Panc1 (cell line): ENCODE measurements at regions not wholly inside any gene's neighbourhood (a gene's known extent, or its start where the extent isn't known, plus 50 kb on each side); places are given as distances from the start of the nearest gene placed in this dataset.

Experiments
- ATAC-seq: fragments of 200-7000 bp; cut with Tn5 transposase; 2 replicates; pipeline ENCODE4 v1.9.1; 2020; ENCODE audit warnings: mild to moderate bottlenecking, moderate library complexity
- BruUV-seq: library from RNA; stranded (reverse); fragments of 400-500 nt; replicated peaks from 2 replicates; lab custom pipeline; 2021; lab: Mats Ljungman, UMichigan
- CTCF ChIA-PET: fragments of 300-600 bp; sonication (Branson Sonifier 250); formaldehyde crosslinking; loops from one replicate; lab custom pipeline; 2022; ENCODE audit warnings: antibody characterized with exemption; lab: Charles Lee
- POLR2A ChIA-PET: fragments of 300-600 bp; sonication (Branson Sonifier 250); formaldehyde crosslinking; loops from one replicate; lab custom pipeline; 2022; ENCODE audit warnings: antibody characterized with exemption; lab: Charles Lee
- DNase-seq: peaks from one replicate; pipeline ENCODE4 v3.0.0-alpha.2; 2010; ENCODE audit warnings: low read depth, low spot score
- H3K27ac ChIP-seq: 2 replicates; pipeline ENCODE4 v1.5.1; 2011; ENCODE audit warnings: mild to moderate bottlenecking, low read length, inconsistent platforms
- H3K27me3 ChIP-seq: fragments of 200-500 bp; sonication (Bioruptor generic); 2 replicates; pipeline ENCODE4 v1.6.0; 2014; ENCODE audit warnings: low read length, inconsistent platforms; ENCODE audit not compliant: control insufficient read depth, insufficient read depth
- H3K36me3 ChIP-seq: fragments of 200-500 bp; sonication (Bioruptor generic); 2 replicates; pipeline ENCODE4 v1.5.1; 2014; ENCODE audit warnings: inconsistent platforms, mild to moderate bottlenecking, low read length, moderate library complexity; ENCODE audit not compliant: control insufficient read depth, insufficient read depth
- H3K4me1 ChIP-seq: 2 replicates; pipeline ENCODE4 v1.5.1; 2011; ENCODE audit warnings: inconsistent platforms, mild to moderate bottlenecking, low read length, moderate library complexity; ENCODE audit not compliant: control insufficient read depth, insufficient read depth
- H3K4me3 ChIP-seq, 2 experiments: 2 replicates each; pipeline ENCODE4 v1.5.1; 2011 to 2012; ENCODE audit warnings: low read depth in 2 of 2, low read length in 2 of 2, mild to moderate bottlenecking in 2 of 2, inconsistent platforms in 1 of 2, moderate library complexity in 1 of 2
- H3K9me3 ChIP-seq: fragments of 200-500 bp; sonication (Bioruptor generic); 2 replicates; pipeline ENCODE4 v1.5.1; 2014; ENCODE audit warnings: low read depth, mild to moderate bottlenecking, inconsistent platforms, low read length, moderate library complexity; ENCODE audit not compliant: control insufficient read depth, insufficient read depth
- CTCF ChIP-seq: fragments of 450-650 bp; IDR thresholded peaks from 2 replicates; pipeline ENCODE4 v1.5.1; 2017; ENCODE audit warnings: mild to moderate bottlenecking
- POLR2AphosphoS5 ChIP-seq: IDR thresholded peaks from 2 replicates; pipeline ENCODE4 v1.6.1; 2012; ENCODE audit warnings: mild to moderate bottlenecking, low read depth, low read length, moderate library complexity
- REST ChIP-seq, 2 experiments: IDR thresholded peaks; 2 replicates each; pipeline ENCODE4 v1.6.1; 2011 to 2012; ENCODE audit warnings: low read depth in 2 of 2, control low read depth in 1 of 2, low read length in 1 of 2, mild to moderate bottlenecking in 1 of 2, moderate library complexity in 1 of 2; ENCODE audit not compliant: insufficient read depth in 1 of 2
- SIN3A ChIP-seq: IDR thresholded peaks from 2 replicates; pipeline ENCODE4 v1.6.1; 2012; ENCODE audit warnings: low read depth, mild to moderate bottlenecking, low read length, moderate library complexity, borderline replicate concordance; ENCODE audit not compliant: insufficient read depth
- TCF7L2 ChIP-seq: IDR thresholded peaks from 2 replicates; pipeline ENCODE4 v1.6.1; 2011; ENCODE audit warnings: mild to moderate bottlenecking, low read depth, low read length, inconsistent platforms
- in situ Hi-C: cut with HindIII; loops from 2 replicates; pipeline ENCODE4 v1.10.0; 2016; ENCODE audit warnings: low sequenced_read_pairs, low pct_unique_long_range_greater_than_20kb
- intact Hi-C: fragments of 100-400 bp; cut with micrococcal nuclease; formaldehyde crosslinking; loops from one replicate; pipeline ENCODE4 v1.10.0; 2022; ENCODE audit not compliant: unreplicated experiment

- ChIA-PET POLR2A (no interaction called here), CTCF (no interaction called here)
- Histone ChIP-seq H3K27ac (no peak overlapping the region), H3K4me3 (no peak overlapping the region), H3K4me1 (no peaks in the 10 kb centered on the region), H3K27me3 (no peaks in the 10 kb centered on the region), H3K36me3 (no peaks in the 10 kb centered on the region), H3K9me3 (no peaks in the 10 kb centered on the region)
- no TSS peak for BruUV-seq
- no peak for DNase-seq
- in situ Hi-C loops (no loop called here), intact Hi-C loops (no loop called here)
- ATAC-seq = no peak
- TF ChIP-seq SIN3A = no peak
- no peak for TF ChIP-seq CTCF
- TF ChIP-seq POLR2AphosphoS5 = no peak
- TF ChIP-seq TCF7L2 = no peak
- no peak for TF ChIP-seq REST (IDR thresholded peaks at IDR 0.05; ENCODE audit: insufficient read depth in 1 of 2, low read depth in 2 of 2, low read length in 1 of 2)
Measured at GRCh38 chr12:127214186-127214585, 1052.8 kb upstream of the TMEM132C start.

GRCh38 chr12:127223011-127223410, 1044.0 kb upstream of the TMEM132C start:
- H3K9me3 ChIP-seq = no peaks in the 10 kb centered on the region
- no peaks in the 10 kb centered on the region for H3K36me3 ChIP-seq
- BruUV-seq = no TSS peak
- intact Hi-C loops = no loop called here
- no peak overlapping the region for H3K4me3 ChIP-seq
- no peak for DNase-seq
- ChIA-PET CTCF (no interaction called here), POLR2A (no interaction called here)
- ATAC-seq = no peak
- H3K27ac ChIP-seq = no peak overlapping the region
- no peaks in the 10 kb centered on the region for H3K27me3 ChIP-seq
- in situ Hi-C loops = no loop called here
- H3K4me1 ChIP-seq = no peaks in the 10 kb centered on the region
- TF ChIP-seq TCF7L2 (no peak), POLR2AphosphoS5 (no peak), REST (IDR thresholded peaks at IDR 0.05; ENCODE audit: insufficient read depth in 1 of 2, low read depth in 2 of 2, low read length in 1 of 2) (no peak), SIN3A (no peak), CTCF (no peak)
